ENCODE measurements at regions not wholly inside any gene's neighbourhood (a gene's known extent, or its start where the extent isn't known, plus 50 kb on each side); places are given as distances from the start of the nearest gene placed in this dataset.

GRCh38 chr11:15616130-15617105 is 501.7 kb downstream of the INSC start:
- no peaks in the 10 kb centered on the region for H3K4me1 Mint-ChIP-seq (ENCODE audit: unreplicated experiment)
- peaks cover 21% of the 10 kb centered on the region for H3K27me3 Mint-ChIP-seq (ENCODE audit: unreplicated experiment)
- no peaks in the 10 kb centered on the region for H3K9me3 Mint-ChIP-seq (ENCODE audit: unreplicated experiment)
- no peak for TF ChIP-seq CTCF (IDR thresholded peaks at IDR 0.05)
- no peaks in the 10 kb centered on the region for H3K36me3 Mint-ChIP-seq (ENCODE audit: unreplicated experiment)
- no peak for DNase-seq (ENCODE audit: extremely low spot score, unreplicated experiment)
- no peak overlapping the region for H3K4me3 Mint-ChIP-seq (ENCODE audit: unreplicated experiment)
- no peak overlapping the region for H3K27ac Mint-ChIP-seq (ENCODE audit: unreplicated experiment)

- no peak for TF ChIP-seq CTCF (IDR thresholded peaks at IDR 0.05)
- Mint-ChIP-seq H3K27ac (ENCODE audit: unreplicated experiment) (no peak overlapping the region), H3K36me3 (ENCODE audit: unreplicated experiment) (no peaks in the 10 kb centered on the region), H3K4me3 (ENCODE audit: unreplicated experiment) (no peak overlapping the region), H3K27me3 (ENCODE audit: unreplicated experiment) (peaks cover 20% of the 10 kb centered on the region), H3K4me1 (ENCODE audit: unreplicated experiment) (no peaks in the 10 kb centered on the region), H3K9me3 (ENCODE audit: unreplicated experiment) (no peaks in the 10 kb centered on the region)
- DNase-seq (ENCODE audit: extremely low spot score, unreplicated experiment): no peak
Observed at GRCh38 chr11:15617126-15617525, 502.4 kb downstream of the INSC start.

GRCh38 chr11:15618583-15619032 is 503.9 kb downstream of the INSC start:
- no peak overlapping the region for H3K27ac Mint-ChIP-seq (ENCODE audit: unreplicated experiment)
- H3K4me3 Mint-ChIP-seq (ENCODE audit: unreplicated experiment): no peak overlapping the region
- no peak for TF ChIP-seq CTCF (IDR thresholded peaks at IDR 0.05)
- no peaks in the 10 kb centered on the region for H3K9me3 Mint-ChIP-seq (ENCODE audit: unreplicated experiment)
- no peaks in the 10 kb centered on the region for H3K4me1 Mint-ChIP-seq (ENCODE audit: unreplicated experiment)
- no peaks in the 10 kb centered on the region for H3K36me3 Mint-ChIP-seq (ENCODE audit: unreplicated experiment)
- peaks cover 22% of the 10 kb centered on the region for H3K27me3 Mint-ChIP-seq (ENCODE audit: unreplicated experiment)
- DNase-seq (ENCODE audit: extremely low spot score, unreplicated experiment): no peak

- no peak overlapping the region for H3K27ac Mint-ChIP-seq (ENCODE audit: unreplicated experiment)
- H3K4me1 Mint-ChIP-seq (ENCODE audit: unreplicated experiment): peaks cover 2% of the 10 kb centered on the region
- TF ChIP-seq CTCF (IDR thresholded peaks at IDR 0.05): no peak
- no peak overlapping the region for H3K4me3 Mint-ChIP-seq (ENCODE audit: unreplicated experiment)
- H3K36me3 Mint-ChIP-seq (ENCODE audit: unreplicated experiment): no peaks in the 10 kb centered on the region
- no peaks in the 10 kb centered on the region for H3K9me3 Mint-ChIP-seq (ENCODE audit: unreplicated experiment)
- peaks cover 22% of the 10 kb centered on the region for H3K27me3 Mint-ChIP-seq (ENCODE audit: unreplicated experiment)
- no peak for DNase-seq (ENCODE audit: extremely low spot score, unreplicated experiment)
Observed at GRCh38 chr11:15621565-15621964, 506.8 kb downstream of the INSC start.

- Mint-ChIP-seq H3K4me3 (ENCODE audit: unreplicated experiment) (no peak overlapping the region), H3K9me3 (ENCODE audit: unreplicated experiment) (no peaks in the 10 kb centered on the region), H3K27me3 (ENCODE audit: unreplicated experiment) (peaks cover 22% of the 10 kb centered on the region), H3K4me1 (ENCODE audit: unreplicated experiment) (peaks cover 2% of the 10 kb centered on the region), H3K27ac (ENCODE audit: unreplicated experiment) (no peak overlapping the region), H3K36me3 (ENCODE audit: unreplicated experiment) (no peaks in the 10 kb centered on the region)
- TF ChIP-seq CTCF (IDR thresholded peaks at IDR 0.05): no peak
- no peak for DNase-seq (ENCODE audit: extremely low spot score, unreplicated experiment)
Observed at GRCh38 chr11:15622231-15622890, 507.6 kb downstream of the INSC start.

All from osteocyte (in vitro differentiated cells).